ENCODE measurements at regions not wholly inside any gene's neighbourhood (a gene's known extent, or its start where the extent isn't known, plus 50 kb on each side); places are given as distances from the start of the nearest gene placed in this dataset.

- no peak for DNase-seq
Observed at GRCh38 chr10:44196008-44196320, 188.9 kb downstream of the CXCL12 start.

- DNase-seq = no peak
Observed at GRCh38 chr10:44195112-44196007, 189.5 kb downstream of the CXCL12 start.

GRCh38 chr10:44194435-44194834 is 190.5 kb downstream of the CXCL12 start:
- no peak for DNase-seq

GRCh38 chr10:44193567-44194220 is 191.2 kb downstream of the CXCL12 start:
- DNase-seq = no peak

GRCh38 chr10:44193166-44193565 is 191.7 kb downstream of the CXCL12 start:
- no peak for DNase-seq

GRCh38 chr10:44192435-44192834 is 192.5 kb downstream of the CXCL12 start:
- no peak for DNase-seq

- DNase-seq = no peak
Observed at GRCh38 chr10:44190541-44190940, 194.4 kb downstream of the CXCL12 start.

GRCh38 chr10:44186821-44187220 is 198.1 kb downstream of the CXCL12 start:
- DNase-seq = no peak

- DNase-seq = no peak
Observed at GRCh38 chr10:44186150-44186549, 198.7 kb downstream of the CXCL12 start.

- no peak for DNase-seq
Observed at GRCh38 chr10:44185315-44185666, 199.6 kb downstream of the CXCL12 start.

GRCh38 chr10:44184633-44185314 is 200.1 kb downstream of the CXCL12 start:
- DNase-seq = no peak

- no peak for DNase-seq
Observed at GRCh38 chr10:44183667-44184632, 200.9 kb downstream of the CXCL12 start.

GRCh38 chr10:44182909-44183308 is 202.0 kb downstream of the CXCL12 start:
- DNase-seq = no peak

GRCh38 chr10:44180321-44181168 is 204.4 kb downstream of the CXCL12 start:
- no peak for DNase-seq

GRCh38 chr10:44178856-44179255 is 206.0 kb downstream of the CXCL12 start:
- DNase-seq = no peak

- DNase-seq = no peak
Observed at GRCh38 chr10:44178281-44178680, 206.6 kb downstream of the CXCL12 start.

- DNase-seq = no peak
Observed at GRCh38 chr10:44177610-44178009, 207.3 kb downstream of the CXCL12 start.

- DNase-seq = no peak
Observed at GRCh38 chr10:44176311-44176710, 208.6 kb downstream of the CXCL12 start.

- DNase-seq = no peak
Observed at GRCh38 chr10:44173608-44173894, 211.3 kb downstream of the CXCL12 start.

GRCh38 chr10:44172883-44173607 is 211.9 kb downstream of the CXCL12 start:
- no peak for DNase-seq

- no peak for DNase-seq
Observed at GRCh38 chr10:44171765-44172164, 213.1 kb downstream of the CXCL12 start.

Measured in activated gamma-delta T cell treated with Interleukin-2 at 50 U/mL for 16 hours (primary cell).